AG04449 (cell line): ENCODE measurements at regions not wholly inside any gene's neighbourhood (a gene's known extent, or its start where the extent isn't known, plus 50 kb on each side); places are given as distances from the start of the nearest gene placed in this dataset.

Experiments used
- CTCF ChIA-PET: fragments of 350-600 bp; formaldehyde crosslinking; extraction: SDS; loops from one replicate; lab custom pipeline; 2021; ENCODE audit warnings: antibody characterized with exemption; lab: Yijun Ruan, JAX
- POLR2A ChIA-PET: fragments of 400-600, 350-600 bp; formaldehyde crosslinking; extraction: SDS; loops from one replicate; lab custom pipeline; 2020; ENCODE audit warnings: antibody characterized with exemption, inconsistent platforms; lab: Yijun Ruan, JAX
- DNase-seq: peaks from one replicate; pipeline ENCODE4 v3.0.0-alpha.2; 2010; ENCODE audit warnings: low read depth, low spot score
- H3K4me3 ChIP-seq: 2 replicates; pipeline ENCODE4 v1.5.1; 2011; ENCODE audit warnings: low read depth, mild to moderate bottlenecking, control low read depth, low read length
- CTCF ChIP-seq: IDR thresholded peaks from one replicate; pipeline ENCODE4 v1.5.1; 2011; ENCODE audit warnings: mild to moderate bottlenecking, moderate library complexity, low read length, control low read depth, inconsistent platforms; ENCODE audit not compliant: insufficient read depth; ENCODE audit errors: missing control alignments

DNA sequence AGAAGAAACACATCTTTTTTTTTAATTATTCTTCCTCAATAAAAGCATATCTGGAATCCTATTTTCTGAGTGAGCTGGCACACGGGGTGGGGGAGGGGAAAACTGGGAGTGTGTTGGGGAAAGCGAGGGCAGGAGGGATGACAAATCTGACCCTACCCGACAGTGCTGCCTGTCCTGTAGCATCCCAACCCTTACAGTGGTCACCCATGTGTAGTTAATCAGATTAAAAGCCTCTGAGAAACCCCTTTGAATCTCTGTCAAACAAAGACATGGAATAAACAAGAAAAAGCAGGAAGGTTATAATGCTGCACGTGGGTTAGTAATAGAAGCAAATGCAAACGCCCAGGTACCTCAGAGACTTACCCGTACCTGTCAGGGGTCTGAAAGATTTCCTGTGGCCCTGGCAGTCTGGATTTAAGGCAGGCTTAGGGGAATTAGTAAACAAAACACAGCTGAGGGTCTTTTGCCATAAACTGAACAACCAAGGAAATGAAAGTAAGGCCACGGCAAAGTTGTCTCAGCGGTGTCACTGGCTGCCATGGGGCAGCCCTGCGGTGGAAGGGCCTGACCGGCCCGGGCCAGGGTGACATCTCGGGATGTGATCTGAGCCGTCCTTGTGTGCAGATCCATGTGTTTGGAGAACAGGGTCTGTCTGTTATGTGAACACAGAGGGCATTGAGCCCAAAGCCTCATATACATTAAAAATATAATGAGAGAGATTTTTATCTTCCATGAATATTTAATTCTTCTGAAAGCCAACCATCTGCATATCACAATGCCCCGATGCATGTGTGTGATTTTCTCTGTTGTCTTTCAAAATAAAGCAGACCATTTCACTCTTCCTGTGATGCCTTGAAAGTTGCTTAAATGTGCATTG, 308.2 kb downstream of the ZNF608 start:
- CTCF ChIA-PET = no interaction called here
- H3K4me3 ChIP-seq = no peak overlapping the region
- no peak for DNase-seq
- POLR2A ChIA-PET = no interaction called here
- TF ChIP-seq CTCF = no peak

GRCh38 chr5:124436294-124436693, 310.1 kb downstream of the ZNF608 start:
- H3K4me3 ChIP-seq = no peak overlapping the region
- CTCF ChIA-PET = no interaction called here
- no peak for DNase-seq
- TF ChIP-seq CTCF = no peak
- POLR2A ChIA-PET = no interaction called here

DNA sequence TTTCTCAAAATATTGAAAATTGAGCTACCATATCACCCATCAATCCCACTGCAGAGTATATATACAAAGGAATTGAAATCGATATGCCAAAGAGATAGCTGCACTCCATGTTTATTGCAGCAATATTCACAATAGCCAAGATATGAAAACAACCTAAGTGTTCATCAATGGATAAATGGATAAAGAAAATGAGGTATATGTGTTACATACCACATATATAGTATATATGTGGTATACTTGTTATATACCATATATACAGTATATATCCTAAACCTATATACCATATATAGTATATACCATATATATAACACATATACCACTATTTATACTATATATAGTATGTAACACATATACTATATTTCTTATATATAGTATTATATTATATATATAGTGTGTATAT, 313.3 kb downstream of the ZNF608 start:
- no peak overlapping the region for H3K4me3 ChIP-seq
- DNase-seq = no peak
- no peak for TF ChIP-seq CTCF
- CTCF ChIA-PET = no interaction called here
- POLR2A ChIA-PET = no interaction called here

DNA sequence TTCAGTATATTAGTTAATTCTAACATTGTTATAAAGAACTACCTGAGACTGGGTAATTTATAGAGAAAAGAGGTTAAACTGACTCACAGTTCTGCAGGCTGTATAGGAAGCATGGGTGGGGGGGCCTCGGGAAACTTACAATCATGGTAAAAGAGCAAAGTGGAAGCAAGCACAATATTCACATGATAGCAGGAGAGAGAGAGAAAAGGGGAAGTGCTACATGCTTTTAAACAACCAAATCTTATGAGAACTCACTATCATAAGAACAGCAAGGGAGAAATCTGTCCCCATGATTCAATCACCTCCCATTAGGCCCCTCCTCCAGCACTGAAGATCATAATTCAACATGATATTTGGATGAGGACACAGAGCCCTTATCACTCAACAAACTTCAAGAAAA, 324.9 kb downstream of the ZNF608 start:
- H3K4me3 ChIP-seq = no peak overlapping the region
- POLR2A ChIA-PET = no interaction called here
- TF ChIP-seq CTCF = no peak
- CTCF ChIA-PET = no interaction called here
- no peak for DNase-seq

DNA sequence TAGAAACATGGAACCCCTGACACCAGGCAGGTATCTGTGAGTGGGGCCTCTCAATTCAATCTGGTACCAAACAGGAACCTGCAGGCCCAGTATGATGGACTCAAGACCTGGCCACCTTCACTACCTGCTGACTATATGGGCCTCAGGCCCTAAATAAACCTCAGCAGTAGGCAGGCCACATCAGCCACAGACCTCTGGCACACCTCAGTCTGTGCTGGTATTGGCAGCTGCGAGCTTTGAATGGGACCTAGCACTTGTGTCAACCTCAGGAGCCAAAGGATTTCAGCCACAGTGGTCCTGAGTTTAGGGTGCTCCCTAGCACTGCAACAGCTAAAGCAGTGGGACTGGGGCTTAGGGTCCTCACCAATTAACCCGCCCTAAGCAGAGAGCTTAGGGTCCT, 325.5 kb downstream of the ZNF608 start:
- CTCF ChIA-PET = no interaction called here
- no peak for DNase-seq
- POLR2A ChIA-PET = no interaction called here
- no peak overlapping the region for H3K4me3 ChIP-seq
- TF ChIP-seq CTCF = no peak

GRCh38 chr5:124419531-124419930, 326.9 kb downstream of the ZNF608 start:
- ChIA-PET POLR2A (no interaction called here), CTCF (no interaction called here)
- TF ChIP-seq CTCF = no peak
- no peak for DNase-seq
- no peak overlapping the region for H3K4me3 ChIP-seq
